ENCODE measurements at regions not wholly inside any gene's neighbourhood (a gene's known extent, or its start where the extent isn't known, plus 50 kb on each side); places are given as distances from the start of the nearest gene placed in this dataset.
A peak's percentile ranks its signal among the peaks of the same experiment; 100 is the strongest.

GRCh38 chr4:153850533-153851280, 61.8 kb upstream of the SFRP2 start:
- DNase-seq (ENCODE audit: low spot score), result peak; percentile 73

- no peak for DNase-seq (ENCODE audit: low spot score)
These were observed 55.3 kb upstream of the SFRP2 start for GRCh38 chr4:153844144-153844543.
